CD4-positive, alpha-beta memory T cell (primary cell): ENCODE measurements at regions not wholly inside any gene's neighbourhood (a gene's known extent, or its start where the extent isn't known, plus 50 kb on each side); places are given as distances from the start of the nearest gene placed in this dataset.

Experiments used
- CTCF ChIA-PET: fragments of 350-600 bp; sonication (Branson Sonifier 250); formaldehyde crosslinking; loops from one replicate; lab custom pipeline; 2021; ENCODE audit warnings: inconsistent platforms; ENCODE audit not compliant: partially characterized antibody; lab: Charles Lee
- POLR2A ChIA-PET: fragments of 350-600 bp; sonication (Branson Sonifier 250); formaldehyde crosslinking; loops from one replicate; lab custom pipeline; 2021; ENCODE audit not compliant: partially characterized antibody; lab: Charles Lee
- DNase-seq, 5 donors: peaks; one replicate each; pipeline versions ENCODE4 v3.0.0 to v3.0.0-alpha.2; 2020 to 2022; ENCODE audit warnings: mixed read lengths in 1 of 5
- H3K27ac ChIP-seq: one replicate; pipeline ENCODE4 v1.7.0; 2013; ENCODE audit warnings: low read depth, low read length
- H3K27me3 ChIP-seq: 2 replicates; pipeline ENCODE4 v1.7.0; 2013; ENCODE audit warnings: mild to moderate bottlenecking, low read length, moderate library complexity; ENCODE audit not compliant: insufficient read depth
- H3K36me3 ChIP-seq: 2 replicates; pipeline ENCODE4 v1.7.0; 2013; ENCODE audit warnings: mild to moderate bottlenecking, low read length, moderate library complexity; ENCODE audit not compliant: insufficient read depth
- H3K4me1 ChIP-seq: 2 replicates; pipeline ENCODE4 v1.7.0; 2013; ENCODE audit warnings: mild to moderate bottlenecking, low read length, moderate library complexity; ENCODE audit not compliant: insufficient read depth
- H3K4me3 ChIP-seq, 2 donors: one replicate each; pipeline ENCODE4 v1.7.0; 2013; ENCODE audit warnings: low read length in 2 of 2, mild to moderate bottlenecking in 1 of 2
- H3K9me3 ChIP-seq, 2 donors: one replicate each; pipeline ENCODE4 v1.7.0; 2013; ENCODE audit warnings: low read length in 2 of 2, control low read depth in 1 of 2; ENCODE audit not compliant: control insufficient read depth in 1 of 2
- H3K27ac Mint-ChIP-seq, 7 donors: one replicate each; pipeline ENCODE4 v1.8.0; 2020 to 2021; ENCODE audit warnings: mixed read lengths in 7 of 7, mild to moderate bottlenecking in 6 of 7, inconsistent platforms in 3 of 7, moderate library complexity in 3 of 7
- H3K27me3 Mint-ChIP-seq, 2 donors: one replicate each; pipeline ENCODE4 v1.8.0; 2020 to 2021; ENCODE audit warnings: mixed read lengths in 2 of 2
- H3K36me3 Mint-ChIP-seq, 2 donors: one replicate each; pipeline ENCODE4 v1.8.0; 2020 to 2021; ENCODE audit warnings: mixed read lengths in 2 of 2, inconsistent platforms in 1 of 2, mild to moderate bottlenecking in 1 of 2
- H3K4me1 Mint-ChIP-seq, 4 donors: one replicate each; pipeline ENCODE4 v1.8.0; 2020 to 2021; ENCODE audit warnings: mixed read lengths in 4 of 4, mild to moderate bottlenecking in 1 of 4
- H3K4me3 Mint-ChIP-seq, 8 donors: one replicate each; pipeline ENCODE4 v1.8.0; 2020 to 2021; ENCODE audit warnings: mixed read lengths in 8 of 8, mild to moderate bottlenecking in 7 of 8, moderate library complexity in 6 of 8, inconsistent platforms in 3 of 8
- H3K9me3 Mint-ChIP-seq, 8 donors: one replicate each; pipeline ENCODE4 v1.8.0; 2020 to 2021; ENCODE audit warnings: mixed read lengths in 8 of 8, mild to moderate bottlenecking in 5 of 8, inconsistent platforms in 3 of 8, moderate library complexity in 1 of 8
- intact Hi-C: fragments of 100-400 bp; cut with micrococcal nuclease; formaldehyde crosslinking; loops from one replicate; pipeline ENCODE4 v1.15.1; 2023

DNA sequence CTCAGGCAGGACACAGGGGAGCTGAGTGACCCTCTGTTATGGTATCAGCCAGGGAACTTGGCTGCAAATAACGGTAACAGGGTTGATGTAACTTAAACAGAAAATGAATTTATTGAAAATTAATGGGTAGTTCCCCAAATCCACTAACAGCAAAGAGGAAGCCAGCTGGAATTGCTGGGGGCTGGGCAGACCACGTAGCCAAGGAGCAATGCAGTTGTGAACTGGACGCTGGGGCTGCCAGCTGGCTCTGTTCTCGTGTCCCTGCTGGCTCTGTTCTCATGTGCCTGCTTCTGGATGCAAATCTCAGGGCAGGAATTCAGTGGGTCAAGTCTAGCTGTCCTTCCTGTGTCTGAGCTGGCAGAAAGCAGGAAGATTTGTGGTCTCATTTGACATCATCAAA lies 1383.3 kb upstream of the TMEM132C start:
- H3K27ac Mint-ChIP-seq: no peak overlapping the region
- H3K4me1 Mint-ChIP-seq: no peaks in the 10 kb centered on the region
- H3K27me3 Mint-ChIP-seq: peaks cover 4 to 6% of the 10 kb centered on the region in 2 donors
- ChIA-PET POLR2A (no interaction called here), CTCF (interaction anchor here (3.6 kb wide), 1 partner anchor 9 kb away, joined by 21 read pairs; no protein-coding TSS in a partner anchor)
- H3K27ac ChIP-seq: no peak overlapping the region
- H3K4me3 ChIP-seq: no peak overlapping the region
- no peaks in the 10 kb centered on the region for H3K4me1 ChIP-seq
- peaks cover 0 to 1% (median 0%) of the 10 kb centered on the region in 8 donors for H3K9me3 Mint-ChIP-seq
- no peaks in the 10 kb centered on the region for H3K9me3 ChIP-seq
- intact Hi-C loops: no loop called here
- H3K4me3 Mint-ChIP-seq: no peak overlapping the region
- H3K27me3 ChIP-seq: no peaks in the 10 kb centered on the region
- no peak for DNase-seq
- no peaks in the 10 kb centered on the region for H3K36me3 ChIP-seq
- H3K36me3 Mint-ChIP-seq: no peaks in the 10 kb centered on the region

DNA sequence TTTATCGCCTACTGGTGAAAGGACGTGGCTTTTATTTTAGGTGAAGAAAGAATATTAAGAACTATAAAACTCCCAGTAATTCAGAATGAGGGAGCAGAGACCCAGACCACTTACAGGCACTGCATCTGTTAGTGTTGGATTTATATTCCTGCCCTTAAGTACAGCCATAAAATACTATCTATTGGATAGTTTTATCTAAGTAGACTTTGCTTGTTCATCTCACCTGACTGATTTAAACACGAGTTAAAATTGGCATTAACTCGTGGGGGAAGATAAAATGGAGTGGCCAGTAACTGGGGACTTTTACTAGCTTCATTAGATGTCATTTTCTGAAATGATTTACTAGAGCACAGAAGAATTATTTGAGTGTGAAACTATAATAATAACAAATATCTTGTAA lies 1377.5 kb upstream of the TMEM132C start:
- Histone ChIP-seq H3K36me3 (no peaks in the 10 kb centered on the region), H3K27me3 (no peaks in the 10 kb centered on the region)
- CTCF ChIA-PET: no interaction called here

DNA sequence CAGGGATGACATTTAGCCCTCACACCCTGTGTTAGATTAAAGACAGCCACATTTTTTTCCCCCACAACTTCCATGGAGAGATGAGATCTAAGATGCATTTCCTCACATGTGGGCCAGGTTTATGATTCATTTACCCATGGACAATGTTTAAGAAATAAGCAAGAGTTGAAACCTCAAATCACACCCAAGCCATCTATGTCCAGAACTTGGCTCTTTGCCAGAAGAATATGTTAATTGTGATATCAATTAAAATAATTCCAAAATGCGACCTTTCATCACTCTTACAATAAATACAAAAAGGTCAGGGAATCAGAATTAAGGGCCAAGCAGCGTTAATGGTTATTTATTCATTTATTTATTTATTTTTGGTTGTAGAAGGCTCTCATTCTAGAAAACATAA lies 1376.9 kb upstream of the TMEM132C start:
- Histone ChIP-seq H3K9me3 (no peaks in the 10 kb centered on the region), H3K36me3 (no peaks in the 10 kb centered on the region), H3K4me1 (no peaks in the 10 kb centered on the region), H3K27me3 (no peaks in the 10 kb centered on the region), H3K27ac (no peak overlapping the region), H3K4me3 (no peak overlapping the region)
- no peaks in the 10 kb centered on the region for H3K36me3 Mint-ChIP-seq
- no peak overlapping the region for H3K27ac Mint-ChIP-seq
- intact Hi-C loops: no loop called here
- peaks cover 5% of the 10 kb centered on the region in 2 donors for H3K27me3 Mint-ChIP-seq
- ChIA-PET POLR2A (no interaction called here), CTCF (no interaction called here)
- DNase-seq: no peak
- peaks cover 0 to 1% (median 0%) of the 10 kb centered on the region in 4 donors for H3K4me1 Mint-ChIP-seq
- peaks cover 0 to 16% (median 4%) of the 10 kb centered on the region in 8 donors for H3K9me3 Mint-ChIP-seq
- no peak overlapping the region for H3K4me3 Mint-ChIP-seq

More for the DNA sequence above, 1377.5 kb upstream of the TMEM132C start:
- no peaks in the 10 kb centered on the region for H3K36me3 Mint-ChIP-seq
- intact Hi-C loops: no loop called here
- no peak for DNase-seq
- Histone ChIP-seq H3K4me3 (no peak overlapping the region), H3K9me3 (no peaks in the 10 kb centered on the region), H3K4me1 (no peaks in the 10 kb centered on the region), H3K27ac (no peak overlapping the region)
- H3K4me1 Mint-ChIP-seq: peaks cover 0 to 1% (median 0%) of the 10 kb centered on the region in 4 donors
- POLR2A ChIA-PET: no interaction called here
- no peak overlapping the region for H3K4me3 Mint-ChIP-seq
- peaks cover 5% of the 10 kb centered on the region in 2 donors for H3K27me3 Mint-ChIP-seq
- H3K9me3 Mint-ChIP-seq: peaks cover 0 to 16% (median 4%) of the 10 kb centered on the region in 8 donors
- H3K27ac Mint-ChIP-seq: no peak overlapping the region

DNA sequence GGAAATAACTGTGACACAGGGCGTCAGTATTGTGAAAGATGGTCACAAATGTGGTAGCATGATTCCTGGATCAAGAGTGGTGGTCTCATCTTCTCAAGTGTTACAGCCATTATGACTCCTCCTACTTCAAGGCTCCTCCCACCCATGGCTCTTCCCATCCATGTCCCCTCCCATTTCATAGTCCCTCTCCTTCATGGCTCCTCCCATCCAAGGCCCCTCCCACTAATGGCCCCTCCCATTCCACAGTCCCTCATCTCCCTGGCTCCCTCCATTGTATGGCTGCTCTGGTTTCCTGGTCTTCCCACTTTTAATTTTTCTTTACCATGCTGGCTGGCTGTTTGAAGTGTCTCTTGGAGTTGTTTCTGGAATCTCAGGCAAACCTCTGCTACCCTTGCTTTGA lies 1375.2 kb upstream of the TMEM132C start:
- no peak overlapping the region for H3K4me3 ChIP-seq
- CTCF ChIA-PET: no interaction called here

DNA sequence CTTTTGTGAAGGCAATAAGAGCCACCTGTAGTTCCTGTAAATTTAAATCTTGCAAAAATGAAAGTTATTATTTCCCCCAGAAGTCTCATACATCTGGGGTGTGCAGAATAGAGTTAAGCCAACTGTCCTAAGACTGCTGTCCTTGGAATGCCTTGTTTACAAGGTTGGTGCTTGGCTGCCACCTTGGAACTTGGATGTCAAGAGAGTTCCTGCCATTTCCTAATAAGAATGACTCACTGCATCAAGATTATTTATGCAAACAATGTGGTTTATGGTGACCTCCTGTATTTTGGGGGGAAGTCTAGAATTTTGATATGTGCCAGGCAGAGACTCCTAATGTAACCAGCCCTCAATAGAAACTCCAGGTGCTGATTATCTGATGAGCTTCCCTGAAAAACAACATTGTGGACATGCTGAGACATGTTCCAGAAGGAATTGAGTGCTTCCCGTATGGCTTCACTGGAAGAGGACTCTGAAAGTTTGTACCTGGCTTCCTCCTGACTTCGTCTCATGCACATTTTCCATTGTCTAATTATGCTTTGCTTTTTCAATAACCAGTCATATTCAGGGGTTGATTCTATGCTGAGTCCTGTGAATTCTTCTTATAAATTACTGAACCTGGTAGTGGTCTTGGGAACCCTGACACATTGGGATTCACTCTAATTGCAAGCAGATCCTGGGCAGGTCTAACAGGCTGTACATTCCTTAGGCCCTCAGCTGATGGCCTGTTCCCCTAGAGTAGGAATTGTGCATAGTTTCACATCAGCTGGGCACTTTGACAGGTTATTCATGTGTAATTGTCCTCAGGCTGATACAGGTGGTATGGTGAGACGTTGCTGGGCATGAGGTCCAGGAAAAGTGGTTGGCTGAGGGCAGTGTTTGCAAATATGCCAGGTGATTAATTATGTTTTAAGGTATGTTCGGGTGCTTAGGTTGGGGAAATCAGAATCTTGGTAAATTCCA lies 1370.7 kb upstream of the TMEM132C start:
- Mint-ChIP-seq H3K27me3 (peaks cover 1 to 7% of the 10 kb centered on the region in 2 donors), H3K4me1 (peaks cover 0 to 4% (median 3%) of the 10 kb centered on the region in 4 donors), H3K9me3 (peaks cover 0 to 13% (median 3%) of the 10 kb centered on the region in 8 donors), H3K36me3 (no peaks in the 10 kb centered on the region), H3K27ac (no peak overlapping the region), H3K4me3 (no peak overlapping the region)
- Histone ChIP-seq H3K4me1 (no peaks in the 10 kb centered on the region), H3K9me3 (no peaks in the 10 kb centered on the region), H3K27ac (no peak overlapping the region), H3K27me3 (no peaks in the 10 kb centered on the region), H3K4me3 (no peak overlapping the region), H3K36me3 (no peaks in the 10 kb centered on the region)
- no peak for DNase-seq
- POLR2A ChIA-PET: no interaction called here
- intact Hi-C loops: no loop called here
- CTCF ChIA-PET: no interaction called here

More for the DNA sequence above, 1375.2 kb upstream of the TMEM132C start:
- Histone ChIP-seq H3K9me3 (no peaks in the 10 kb centered on the region), H3K36me3 (no peaks in the 10 kb centered on the region), H3K27ac (no peak overlapping the region), H3K4me1 (no peaks in the 10 kb centered on the region), H3K27me3 (no peaks in the 10 kb centered on the region)
- Mint-ChIP-seq H3K9me3 (peaks cover 0 to 16% (median 4%) of the 10 kb centered on the region in 8 donors), H3K27ac (no peak overlapping the region), H3K4me1 (peaks cover 0 to 1% (median 0%) of the 10 kb centered on the region in 4 donors), H3K27me3 (peaks cover 1 to 2% of the 10 kb centered on the region in 2 donors), H3K36me3 (no peaks in the 10 kb centered on the region), H3K4me3 (no peak overlapping the region)
- POLR2A ChIA-PET: no interaction called here
- no peak for DNase-seq
- intact Hi-C loops: no loop called here

DNA sequence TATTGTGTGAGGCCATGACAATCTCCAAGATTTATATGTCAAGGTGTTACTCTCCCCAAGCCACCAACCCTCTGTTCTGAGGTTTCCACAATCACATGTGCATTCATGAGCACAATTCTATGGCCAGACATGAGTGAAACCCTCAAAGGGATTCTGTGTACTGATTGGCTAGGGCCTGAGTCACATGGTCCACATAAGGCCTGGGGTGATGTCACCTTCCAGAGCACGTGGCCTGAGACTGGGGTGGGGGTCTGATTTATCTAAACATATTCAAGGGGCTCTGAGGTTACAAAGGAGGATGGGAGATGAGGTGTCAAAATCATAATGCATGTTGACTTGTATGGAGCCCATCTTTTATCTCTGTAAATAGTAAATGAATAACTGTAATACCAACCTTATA lies 1369.9 kb upstream of the TMEM132C start:
- H3K27me3 ChIP-seq: no peaks in the 10 kb centered on the region
- no peak overlapping the region for H3K4me3 ChIP-seq
- H3K4me1 ChIP-seq: no peaks in the 10 kb centered on the region
- no peaks in the 10 kb centered on the region for H3K36me3 Mint-ChIP-seq
- H3K27ac Mint-ChIP-seq: no peak overlapping the region
- peaks cover 0 to 4% (median 0%) of the 10 kb centered on the region in 8 donors for H3K9me3 Mint-ChIP-seq
- H3K27me3 Mint-ChIP-seq: peaks cover 1 to 7% of the 10 kb centered on the region in 2 donors
- ChIA-PET CTCF (no interaction called here), POLR2A (no interaction called here)
- no peaks in the 10 kb centered on the region for H3K36me3 ChIP-seq
- no peak for DNase-seq
- no peaks in the 10 kb centered on the region for H3K9me3 ChIP-seq
- no peak overlapping the region for H3K27ac ChIP-seq
- intact Hi-C loops: no loop called here
- H3K4me3 Mint-ChIP-seq: no peak overlapping the region
- H3K4me1 Mint-ChIP-seq: peaks cover 0 to 4% (median 3%) of the 10 kb centered on the region in 4 donors

DNA sequence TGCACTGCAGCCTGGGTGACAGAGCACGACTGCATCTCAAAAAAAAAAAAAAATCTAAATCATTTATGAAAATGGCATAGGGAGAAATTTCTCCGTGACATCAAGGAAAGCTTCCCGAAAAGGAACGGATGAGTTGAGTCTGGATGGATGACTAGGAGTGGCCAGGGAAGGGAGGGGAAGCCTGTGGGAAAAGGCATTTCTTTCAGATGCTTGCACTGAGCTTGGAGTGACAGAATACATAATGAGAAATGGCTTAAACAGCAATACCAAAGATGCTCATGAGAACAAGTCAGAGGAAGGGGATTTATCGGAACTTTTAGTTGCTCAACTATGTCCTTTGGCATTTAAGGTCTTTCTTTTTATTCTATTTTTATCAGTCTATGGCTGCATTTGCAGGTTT lies 1369.2 kb upstream of the TMEM132C start:
- ChIA-PET CTCF (no interaction called here), POLR2A (no interaction called here)

More for the DNA sequence above, 1369.2 kb upstream of the TMEM132C start:
- no peak for DNase-seq
- intact Hi-C loops: no loop called here
- H3K27me3 ChIP-seq: no peaks in the 10 kb centered on the region
- Mint-ChIP-seq H3K9me3 (peaks cover 0 to 4% (median 0%) of the 10 kb centered on the region in 8 donors), H3K36me3 (no peaks in the 10 kb centered on the region), H3K4me3 (no peak overlapping the region), H3K4me1 (peaks cover 0 to 4% (median 3%) of the 10 kb centered on the region in 4 donors), H3K27ac (no peak overlapping the region), H3K27me3 (peaks cover 1 to 7% of the 10 kb centered on the region in 2 donors)
- H3K36me3 ChIP-seq: no peaks in the 10 kb centered on the region
- H3K4me3 ChIP-seq: no peak overlapping the region
- no peaks in the 10 kb centered on the region for H3K4me1 ChIP-seq
- no peaks in the 10 kb centered on the region for H3K9me3 ChIP-seq
- no peak overlapping the region for H3K27ac ChIP-seq
